ENCODE measurements at regions not wholly inside any gene's neighbourhood (a gene's known extent, or its start where the extent isn't known, plus 50 kb on each side); places are given as distances from the start of the nearest gene placed in this dataset.

- H3K23me2 ChIP-seq (ENCODE audit: insufficient read length, low read depth, low read length, poor library complexity, severe bottlenecking): no peaks in the 10 kb centered on the region
- no peaks in the 10 kb centered on the region for H3K79me2 ChIP-seq (ENCODE audit: insufficient read depth, low read length)
- no CpG with 5 or more reads among the region's 5 CpGs for WGBS (ENCODE audit: extremely low coverage, insufficient read length, low lambda C conversion rate)
- H3K14ac ChIP-seq (ENCODE audit: insufficient read depth, low read length): no peak overlapping the region
- no peak overlapping the region for H3K4me3 Mint-ChIP-seq
- no peak for DNase-seq
- no peak overlapping the region for H3K23ac ChIP-seq (ENCODE audit: insufficient read length, low read depth, low read length)
- peaks cover 0 to 5% (median 0%) of the 10 kb centered on the region in 3 experiments; a peak in 2 of 7 replicates for H3K36me3 Mint-ChIP-seq (ENCODE audit: insufficient read depth in 1 of 3, low read depth in 3 of 3)
- no peak overlapping the region for H3K18ac ChIP-seq (ENCODE audit: insufficient read length, low read depth, low read length)
- no peaks in the 10 kb centered on the region for H3K9me3 ChIP-seq (ENCODE audit: control insufficient read depth, low read depth, low read length)
- H3K27ac Mint-ChIP-seq: no peak overlapping the region; a peak in 1 of 7 replicates
- H3K79me1 ChIP-seq (ENCODE audit: insufficient read depth, low read depth, low read length, poor library complexity, severe bottlenecking): no peaks in the 10 kb centered on the region
- H2BK20ac ChIP-seq (ENCODE audit: low read depth, low read length, poor library complexity, severe bottlenecking): no peak overlapping the region
- H2AFZ ChIP-seq (ENCODE audit: low read length): no peak overlapping the region
- no peak overlapping the region for H2BK5ac ChIP-seq (ENCODE audit: insufficient read length, low read length)
- H3K4me1 Mint-ChIP-seq: peaks cover 16 to 23% of the 10 kb centered on the region in 2 experiments
- H3K27me3 ChIP-seq (ENCODE audit: insufficient read depth, low read length): no peaks in the 10 kb centered on the region
- H2BK120ac ChIP-seq (ENCODE audit: low read depth, low read length, poor library complexity, severe bottlenecking): no peak overlapping the region
- H3K56ac ChIP-seq (ENCODE audit: insufficient read length, low read depth, low read length): no peak overlapping the region
- H3K9ac ChIP-seq (ENCODE audit: extremely low read depth, insufficient read length, low read length): no peak overlapping the region
- no peak overlapping the region for H4K91ac ChIP-seq (ENCODE audit: insufficient read length, low read depth, low read length)
- no peak overlapping the region for H2BK12ac ChIP-seq (ENCODE audit: insufficient read length, low read depth, low read length)
- no peak overlapping the region for H3K4ac ChIP-seq (ENCODE audit: low read depth, low read length)
- no peak overlapping the region for H2BK15ac ChIP-seq (ENCODE audit: low read depth, low read length)
- H4K8ac ChIP-seq (replicated peaks; ENCODE audit: insufficient read length, low read depth, low read length): no peak overlapping the region
- H3K27ac ChIP-seq (ENCODE audit: insufficient read length, low read depth, low read length): no peak overlapping the region
- no peak overlapping the region for H3T11ph ChIP-seq (ENCODE audit: low read length)
- no peak overlapping the region for H4K5ac ChIP-seq (ENCODE audit: insufficient read length, low read depth, low read length)
- no peak overlapping the region for H2AK5ac ChIP-seq (ENCODE audit: insufficient read length, low read length)
- no peaks in the 10 kb centered on the region for H3K4me1 ChIP-seq (ENCODE audit: insufficient read depth, low read length)
- H3K4me2 ChIP-seq (ENCODE audit: insufficient read depth, insufficient read length, low read length): no peak overlapping the region
- H3K9me3 Mint-ChIP-seq: no peaks in the 10 kb centered on the region; a peak in 2 of 5 replicates
- H4K20me1 ChIP-seq (ENCODE audit: control insufficient read depth, insufficient read depth, insufficient read length): no peaks in the 10 kb centered on the region
- no peaks in the 10 kb centered on the region; the same call in 1 of the 2 replicates for H3K27me3 Mint-ChIP-seq (ENCODE audit: low read depth)
- TF ChIP-seq, protein P1, sequence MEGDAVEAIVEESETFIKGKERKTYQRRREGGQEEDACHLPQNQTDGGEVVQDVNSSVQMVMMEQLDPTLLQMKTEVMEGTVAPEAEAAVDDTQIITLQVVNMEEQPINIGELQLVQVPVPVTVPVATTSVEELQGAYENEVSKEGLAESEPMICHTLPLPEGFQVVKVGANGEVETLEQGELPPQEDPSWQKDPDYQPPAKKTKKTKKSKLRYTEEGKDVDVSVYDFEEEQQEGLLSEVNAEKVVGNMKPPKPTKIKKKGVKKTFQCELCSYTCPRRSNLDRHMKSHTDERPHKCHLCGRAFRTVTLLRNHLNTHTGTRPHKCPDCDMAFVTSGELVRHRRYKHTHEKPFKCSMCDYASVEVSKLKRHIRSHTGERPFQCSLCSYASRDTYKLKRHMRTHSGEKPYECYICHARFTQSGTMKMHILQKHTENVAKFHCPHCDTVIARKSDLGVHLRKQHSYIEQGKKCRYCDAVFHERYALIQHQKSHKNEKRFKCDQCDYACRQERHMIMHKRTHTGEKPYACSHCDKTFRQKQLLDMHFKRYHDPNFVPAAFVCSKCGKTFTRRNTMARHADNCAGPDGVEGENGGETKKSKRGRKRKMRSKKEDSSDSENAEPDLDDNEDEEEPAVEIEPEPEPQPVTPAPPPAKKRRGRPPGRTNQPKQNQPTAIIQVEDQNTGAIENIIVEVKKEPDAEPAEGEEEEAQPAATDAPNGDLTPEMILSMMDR (conservative IDR thresholded peaks at IDR 0.05): no peak
These were observed 136.9 kb downstream of the BTBD3 start for GRCh38 chr20:12054556-12054955.
